Breast epithelium (tissue), 4 donors: ENCODE measurements at regions not wholly inside any gene's neighbourhood (a gene's known extent, or its start where the extent isn't known, plus 50 kb on each side); places are given as distances from the start of the nearest gene placed in this dataset.

Experiments used
- DNase-seq, 2 donors: peaks; one replicate each; pipeline ENCODE4 v3.0.0-alpha.2; 2019; ENCODE audit warnings: low spot score in 2 of 2
- H3K27ac ChIP-seq, 2 donors: fragments of 200-600 bp; sonication (generic) in 1 of 2; one replicate each; pipeline ENCODE4 v1.5.1; 2016 to 2019; ENCODE audit warnings: mild to moderate bottlenecking in 1 of 2
- H3K27me3 ChIP-seq, 2 donors: fragments of 200-600 bp; sonication (generic) in 1 of 2; one replicate each; pipeline versions ENCODE4 v1.5.1 to v1.6.0; 2017 to 2019; ENCODE audit warnings: control low read depth in 1 of 2, mild to moderate bottlenecking in 1 of 2
- H3K36me3 ChIP-seq: fragments of 200-600 bp; one replicate; pipeline ENCODE4 v1.5.1; 2019
- H3K4me1 ChIP-seq, 2 donors: fragments of 200-600 bp; sonication (generic); one replicate each; pipeline ENCODE4 v1.5.1; 2016 to 2019; ENCODE audit warnings: control low read depth in 1 of 2
- H3K4me3 ChIP-seq, 3 donors: fragments of 200-600 bp; sonication (generic); 1 replicate in 2 of 3; 2 replicates in 1 of 3; pipeline ENCODE4 v1.5.1; 2016 to 2019; ENCODE audit warnings: mild to moderate bottlenecking in 3 of 3, moderate library complexity in 2 of 3
- H3K9me3 ChIP-seq, 2 donors: fragments of 200-600 bp; sonication (generic) in 1 of 2; one replicate each; pipeline ENCODE4 v1.5.1; 2016 to 2019; ENCODE audit warnings: control low read depth in 1 of 2
- POLR2A ChIP-seq: fragments of 450-650 bp; IDR thresholded peaks from one replicate; pipeline ENCODE4 v1.6.1; 2016; ENCODE audit warnings: antibody characterized with exemption, mild to moderate bottlenecking, moderate library complexity
- POLR2AphosphoS5 ChIP-seq, 3 donors: sonication (generic); formaldehyde crosslinking; IDR thresholded peaks; one replicate each; pipeline ENCODE4 v1.6.1; 2017; ENCODE audit warnings: antibody characterized with exemption in 3 of 3
- intact Hi-C: fragments of 100-400 bp; cut with DNase I; formaldehyde crosslinking; loops from one replicate; pipeline ENCODE4 v1.15.1; 2023; ENCODE audit warnings: low total_unique reads
- TF ChIP-seq, protein P1 (sequence below), 3 donors: fragments of 450-650 bp; IDR thresholded peaks; one replicate each; pipeline ENCODE4 v1.5.1; 2016 to 2017; ENCODE audit warnings: antibody characterized with exemption in 3 of 3, mild to moderate bottlenecking in 3 of 3, moderate library complexity in 3 of 3

DNA sequence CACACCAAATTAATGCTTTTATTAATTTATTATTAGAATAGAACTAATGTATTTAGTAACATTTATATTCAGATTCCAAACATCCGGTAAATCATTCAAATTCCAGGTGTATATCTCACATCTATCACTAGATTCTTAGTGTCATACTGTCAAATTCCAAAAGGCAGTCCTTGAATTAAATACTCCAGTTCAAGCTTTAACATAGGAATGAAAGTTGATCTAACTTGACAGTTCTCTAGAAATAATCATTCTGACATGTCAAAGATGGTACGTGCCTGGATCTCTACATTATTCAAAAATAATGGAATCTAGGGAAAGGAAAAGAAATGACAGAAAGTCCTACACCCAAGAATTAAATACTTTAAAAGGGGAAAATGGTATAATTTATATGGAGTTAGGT, 1161.5 kb downstream of the PCDH9 start:
- no peaks in the 10 kb centered on the region for H3K9me3 ChIP-seq
- TF ChIP-seq, protein P1, sequence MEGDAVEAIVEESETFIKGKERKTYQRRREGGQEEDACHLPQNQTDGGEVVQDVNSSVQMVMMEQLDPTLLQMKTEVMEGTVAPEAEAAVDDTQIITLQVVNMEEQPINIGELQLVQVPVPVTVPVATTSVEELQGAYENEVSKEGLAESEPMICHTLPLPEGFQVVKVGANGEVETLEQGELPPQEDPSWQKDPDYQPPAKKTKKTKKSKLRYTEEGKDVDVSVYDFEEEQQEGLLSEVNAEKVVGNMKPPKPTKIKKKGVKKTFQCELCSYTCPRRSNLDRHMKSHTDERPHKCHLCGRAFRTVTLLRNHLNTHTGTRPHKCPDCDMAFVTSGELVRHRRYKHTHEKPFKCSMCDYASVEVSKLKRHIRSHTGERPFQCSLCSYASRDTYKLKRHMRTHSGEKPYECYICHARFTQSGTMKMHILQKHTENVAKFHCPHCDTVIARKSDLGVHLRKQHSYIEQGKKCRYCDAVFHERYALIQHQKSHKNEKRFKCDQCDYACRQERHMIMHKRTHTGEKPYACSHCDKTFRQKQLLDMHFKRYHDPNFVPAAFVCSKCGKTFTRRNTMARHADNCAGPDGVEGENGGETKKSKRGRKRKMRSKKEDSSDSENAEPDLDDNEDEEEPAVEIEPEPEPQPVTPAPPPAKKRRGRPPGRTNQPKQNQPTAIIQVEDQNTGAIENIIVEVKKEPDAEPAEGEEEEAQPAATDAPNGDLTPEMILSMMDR (IDR thresholded peaks at IDR 0.05): no peak
- no peak for TF ChIP-seq POLR2A
- no peak for TF ChIP-seq POLR2AphosphoS5 (IDR thresholded peaks at IDR 0.05)
- no peak overlapping the region for H3K27ac ChIP-seq

DNA sequence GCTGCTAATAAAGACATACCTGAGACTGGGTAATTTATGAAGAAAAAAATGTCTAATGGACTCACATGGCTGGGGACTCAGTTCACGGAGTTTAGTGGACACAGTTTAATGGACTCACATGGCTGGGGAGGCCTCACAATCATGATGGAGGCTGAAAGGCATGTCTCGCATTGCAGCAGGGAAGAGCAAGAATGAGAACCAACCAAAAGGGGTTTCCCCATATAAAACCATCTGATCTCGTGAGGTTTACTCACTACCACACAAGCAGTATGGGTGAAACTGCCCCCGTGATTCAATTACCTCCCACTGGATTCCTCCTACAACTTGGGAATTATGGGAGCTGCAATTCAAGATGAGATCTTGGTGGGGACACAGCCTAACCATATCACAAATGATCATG, 1181.2 kb downstream of the PCDH9 start:
- no peak for DNase-seq
- Histone ChIP-seq H3K27ac (no peak overlapping the region), H3K27me3 (no peaks in the 10 kb centered on the region), H3K4me1 (no peaks in the 10 kb centered on the region), H3K36me3 (no peaks in the 10 kb centered on the region), H3K9me3 (peaks cover 0 to 6% of the 10 kb centered on the region in 2 donors), H3K4me3 (no peak overlapping the region)
- intact Hi-C loops: no loop called here
- TF ChIP-seq POLR2AphosphoS5 (IDR thresholded peaks at IDR 0.05) (no peak), POLR2A (no peak)
- TF ChIP-seq, protein P1 (IDR thresholded peaks at IDR 0.05): no peak

More for the DNA sequence above, 1161.5 kb downstream of the PCDH9 start:
- Histone ChIP-seq H3K27me3 (no peaks in the 10 kb centered on the region), H3K36me3 (no peaks in the 10 kb centered on the region), H3K4me1 (no peaks in the 10 kb centered on the region), H3K4me3 (no peak overlapping the region)
- intact Hi-C loops: no loop called here
- DNase-seq: no peak

DNA sequence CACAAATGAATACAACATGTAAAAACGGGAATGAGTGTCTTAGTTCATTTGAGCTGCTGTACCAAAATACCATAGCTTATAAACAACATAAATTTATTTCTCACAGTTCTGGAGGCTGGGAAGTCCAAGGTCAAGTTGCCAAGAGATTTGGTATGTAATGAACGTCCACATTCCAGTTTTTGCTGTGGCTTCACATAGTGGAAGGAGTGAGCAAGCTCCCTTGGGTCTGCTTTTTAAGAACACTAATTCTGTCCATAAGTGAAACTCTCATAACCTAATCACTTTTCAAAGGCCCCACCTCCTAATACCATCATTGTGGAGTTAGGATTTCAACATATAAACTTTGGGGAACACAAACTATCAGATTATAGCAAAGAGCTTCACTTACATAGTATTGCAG, 1189.6 kb downstream of the PCDH9 start:
- no peak for DNase-seq
- H3K4me3 ChIP-seq: no peak overlapping the region

DNA sequence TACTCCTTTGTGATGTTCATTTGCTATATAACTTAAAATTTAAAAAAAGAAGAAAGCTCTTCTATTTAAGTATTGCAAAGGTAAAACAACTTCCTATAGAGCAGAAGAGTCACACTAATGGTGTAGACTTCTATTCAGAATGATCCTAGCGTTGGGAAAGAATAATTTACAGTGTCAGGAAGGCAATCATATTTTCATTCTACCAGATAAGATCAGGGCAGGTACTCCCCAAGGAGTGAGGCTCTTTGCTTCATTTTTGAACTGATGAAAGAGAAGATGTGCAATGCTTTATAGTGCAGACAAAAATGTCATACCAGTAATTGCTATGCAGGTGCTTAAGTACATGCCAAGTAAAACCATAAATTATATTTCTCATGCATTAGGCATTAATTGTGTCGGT, 1193.0 kb downstream of the PCDH9 start:
- no peak for DNase-seq
- H3K9me3 ChIP-seq: no peaks in the 10 kb centered on the region
- H3K4me1 ChIP-seq: no peaks in the 10 kb centered on the region
- H3K27me3 ChIP-seq: no peaks in the 10 kb centered on the region
- no peak overlapping the region for H3K4me3 ChIP-seq
- intact Hi-C loops: no loop called here
- H3K27ac ChIP-seq: no peak overlapping the region
- no peak for TF ChIP-seq POLR2AphosphoS5 (IDR thresholded peaks at IDR 0.05)
- H3K36me3 ChIP-seq: no peaks in the 10 kb centered on the region

More for the DNA sequence above, 1189.6 kb downstream of the PCDH9 start:
- intact Hi-C loops: no loop called here
- TF ChIP-seq POLR2A: no peak
- TF ChIP-seq, protein P1 (IDR thresholded peaks at IDR 0.05): no peak
- no peak for TF ChIP-seq POLR2AphosphoS5 (IDR thresholded peaks at IDR 0.05)
- Histone ChIP-seq H3K27me3 (no peaks in the 10 kb centered on the region), H3K27ac (no peak overlapping the region), H3K9me3 (no peaks in the 10 kb centered on the region), H3K4me1 (no peaks in the 10 kb centered on the region), H3K36me3 (no peaks in the 10 kb centered on the region)

DNA sequence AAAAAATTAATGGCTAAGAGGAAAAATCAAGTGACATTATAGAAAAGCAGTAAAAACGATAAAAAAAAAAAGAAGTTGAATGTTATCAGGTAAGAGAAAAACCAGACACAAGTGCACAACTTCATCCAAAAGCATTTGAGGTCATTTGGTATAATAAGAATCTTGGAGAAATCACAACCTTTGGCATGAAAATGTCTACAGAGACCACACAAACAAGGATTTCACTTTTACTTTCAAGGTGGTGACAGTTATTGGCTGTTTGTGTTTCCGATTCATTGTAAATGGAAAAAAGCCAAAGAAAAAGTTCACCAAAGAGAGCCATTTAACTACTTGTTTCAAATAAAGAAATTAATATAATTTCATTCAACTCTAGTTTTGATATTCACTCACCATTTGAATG, 1193.5 kb downstream of the PCDH9 start:
- no peak for DNase-seq
- Histone ChIP-seq H3K4me1 (no peaks in the 10 kb centered on the region), H3K27ac (no peak overlapping the region), H3K36me3 (no peaks in the 10 kb centered on the region), H3K27me3 (no peaks in the 10 kb centered on the region), H3K9me3 (no peaks in the 10 kb centered on the region), H3K4me3 (no peak overlapping the region)
- TF ChIP-seq, protein P1 (IDR thresholded peaks at IDR 0.05): no peak
- TF ChIP-seq POLR2AphosphoS5 (IDR thresholded peaks at IDR 0.05): no peak
- intact Hi-C loops: no loop called here

DNA sequence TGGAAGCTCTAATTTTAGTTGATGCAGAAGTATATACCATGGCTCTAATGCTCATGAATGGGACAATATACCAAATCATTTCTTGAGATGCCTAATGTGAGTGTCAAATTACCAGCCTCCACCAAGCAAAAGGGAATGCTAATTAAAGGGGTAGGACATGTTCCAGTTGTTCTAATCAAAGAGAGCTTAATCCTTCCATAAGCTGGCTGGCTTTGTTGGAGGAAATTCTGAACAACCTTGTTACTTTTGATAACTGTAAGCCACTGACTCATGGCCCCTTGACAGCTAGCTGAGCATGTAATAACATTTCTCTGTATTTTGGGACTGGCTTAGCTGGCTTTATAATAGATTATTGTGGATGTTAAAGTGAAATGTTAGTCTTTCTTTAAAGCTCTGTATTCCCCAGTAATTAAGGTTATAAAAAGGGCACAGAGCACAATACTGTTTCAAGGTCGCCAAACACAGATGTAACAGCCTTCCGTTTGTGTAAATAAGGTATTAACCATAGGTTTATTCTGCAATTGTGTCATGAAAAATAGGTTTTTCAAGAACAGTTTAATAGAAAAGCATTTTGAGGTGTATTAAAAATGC, 1194.0 kb downstream of the PCDH9 start:
- H3K4me3 ChIP-seq: no peak overlapping the region

More for the DNA sequence above, 1194.0 kb downstream of the PCDH9 start:
- H3K27ac ChIP-seq: no peak overlapping the region
- no peaks in the 10 kb centered on the region for H3K4me1 ChIP-seq
- H3K27me3 ChIP-seq: no peaks in the 10 kb centered on the region
- no peaks in the 10 kb centered on the region for H3K9me3 ChIP-seq
- no peak for DNase-seq
- intact Hi-C loops: no loop called here
- H3K36me3 ChIP-seq: no peaks in the 10 kb centered on the region
- no peak for TF ChIP-seq POLR2AphosphoS5 (IDR thresholded peaks at IDR 0.05)
- TF ChIP-seq, protein P1 (IDR thresholded peaks at IDR 0.05): no peak
- no peak for TF ChIP-seq POLR2A
